DOHH2 (cell line): ENCODE measurements at regions not wholly inside any gene's neighbourhood (a gene's known extent, or its start where the extent isn't known, plus 50 kb on each side); places are given as distances from the start of the nearest gene placed in this dataset.
"Not testable (repeated sequence)": the region's sequence is repeated elsewhere in the genome, so short reads cannot be mapped to it uniquely, and the experiment has no call there.

Experiments used
- H3F3A ChIP-seq: fragments of 200-600 bp; sonication (generic), shearing (Covaris generic); 2 replicates; pipeline ENCODE4 v1.6.0; 2016; ENCODE audit warnings: antibody characterized with exemption, mild to moderate bottlenecking; ENCODE audit not compliant: control insufficient read depth, insufficient read depth
- H3K27ac ChIP-seq: fragments of 200-600 bp; sonication (generic); 2 replicates; pipeline ENCODE4 v1.5.1; 2014; ENCODE audit warnings: low read depth, mild to moderate bottlenecking, low read length, moderate library complexity
- H3K27me3 ChIP-seq: fragments of 200-600 bp; sonication (generic); 2 replicates; pipeline ENCODE4 v1.6.1; 2014; ENCODE audit warnings: mild to moderate bottlenecking, low read length, mixed read lengths; ENCODE audit not compliant: control insufficient read depth
- H3K36me3 ChIP-seq: fragments of 200-600 bp; sonication (generic); 2 replicates; pipeline ENCODE4 v1.6.1; 2014; ENCODE audit warnings: mild to moderate bottlenecking, low read length, moderate library complexity, mixed read lengths; ENCODE audit not compliant: control insufficient read depth
- H3K4me1 ChIP-seq: fragments of 200-600 bp; sonication (generic); 2 replicates; pipeline ENCODE4 v1.6.1; 2014; ENCODE audit warnings: mild to moderate bottlenecking, low read length, mixed read lengths; ENCODE audit not compliant: control insufficient read depth
- H3K4me2 ChIP-seq: fragments of 200-600 bp; sonication (generic); 2 replicates; pipeline ENCODE4 v1.6.0; 2014; ENCODE audit warnings: mild to moderate bottlenecking, low read length, moderate library complexity
- H3K4me3 ChIP-seq: fragments of 200-600 bp; sonication (generic); 2 replicates; pipeline ENCODE4 v1.5.1; 2014; ENCODE audit warnings: mild to moderate bottlenecking, low read length, mixed read lengths
- H3K79me2 ChIP-seq: fragments of 200-600 bp; sonication (generic); 2 replicates; pipeline ENCODE4 v1.6.1; 2014; ENCODE audit warnings: mild to moderate bottlenecking, low read length, mixed read lengths; ENCODE audit not compliant: control insufficient read depth
- H3K9me2 ChIP-seq: fragments of 200-600 bp; sonication (generic); replicated peaks from 2 replicates; pipeline ENCODE4 v1.6.1; 2014; ENCODE audit warnings: mild to moderate bottlenecking, low read length, mixed read lengths; ENCODE audit not compliant: control insufficient read depth
- H3K9me3 ChIP-seq: fragments of 200-600 bp; sonication (generic); 2 replicates; pipeline ENCODE4 v1.6.1; 2014; ENCODE audit warnings: antibody characterized with exemption, low read length, mixed read lengths; ENCODE audit not compliant: control insufficient read depth, insufficient read depth
- H4K20me1 ChIP-seq: fragments of 200-600 bp; sonication (generic); 2 replicates; pipeline ENCODE4 v1.6.0; 2014; ENCODE audit warnings: low read depth, mild to moderate bottlenecking, antibody characterized with exemption, low read length, moderate library complexity; ENCODE audit not compliant: control insufficient read depth, insufficient read depth
- CTCF ChIP-seq: fragments of 200-600 bp; sonication (generic); IDR thresholded peaks from one replicate; pipeline ENCODE4 v1.5.1; 2014; ENCODE audit warnings: antibody characterized with exemption, mild to moderate bottlenecking, low read depth, low read length; ENCODE audit not compliant: poor library complexity, severe bottlenecking
- EZH2phosphoT487 ChIP-seq: fragments of 200-600 bp; sonication (generic); IDR thresholded peaks from 2 replicates; pipeline ENCODE4 v1.6.1; 2017; ENCODE audit warnings: borderline replicate concordance, mild to moderate bottlenecking, antibody characterized with exemption, low read length, moderate library complexity, mixed read lengths

- H3K4me3 ChIP-seq, result no peak overlapping the region
These were observed 344.1 kb upstream of the PLGLB2 start for GRCh38 chr2:87403893-87404175.

GRCh38 chr2:87404411-87405255 lies 343.3 kb upstream of the PLGLB2 start:
- not testable (repeated sequence) for H3K27ac ChIP-seq, H3K79me2 ChIP-seq, H4K20me1 ChIP-seq, H3K36me3 ChIP-seq, H3K4me3 ChIP-seq, H3K4me2 ChIP-seq, H3K4me1 ChIP-seq, H3K9me2 ChIP-seq, H3F3A ChIP-seq, H3K27me3 ChIP-seq, H3K9me3 ChIP-seq

More at GRCh38 chr2:87403893-87404175, 344.1 kb upstream of the PLGLB2 start:
- Histone ChIP-seq H3K36me3 (no peaks in the 10 kb centered on the region), H4K20me1 (no peaks in the 10 kb centered on the region), H3K27ac (no peak overlapping the region), H3K79me2 (no peaks in the 10 kb centered on the region), H3K4me2 (no peak overlapping the region), H3K9me2 (no peaks in the 10 kb centered on the region), H3F3A (no peaks in the 10 kb centered on the region), H3K4me1 (no peaks in the 10 kb centered on the region), H3K27me3 (no peaks in the 10 kb centered on the region), H3K9me3 (no peaks in the 10 kb centered on the region)
- TF ChIP-seq CTCF (no peak), EZH2phosphoT487 (no peak)

GRCh38 chr2:87405531-87406216 lies 342.2 kb upstream of the PLGLB2 start:
- H3K4me1 ChIP-seq, H3K9me2 ChIP-seq, H3K4me2 ChIP-seq, H3K36me3 ChIP-seq, H4K20me1 ChIP-seq, H3K27ac ChIP-seq, H3K27me3 ChIP-seq, H3K79me2 ChIP-seq, H3K4me3 ChIP-seq, H3K9me3 ChIP-seq, H3F3A ChIP-seq: not testable (repeated sequence)

GRCh38 chr2:87406406-87407175 lies 341.3 kb upstream of the PLGLB2 start:
- H3K27me3 ChIP-seq, H3K4me3 ChIP-seq, H3K9me2 ChIP-seq, H3K27ac ChIP-seq, H3K9me3 ChIP-seq, H3K79me2 ChIP-seq, H3K4me2 ChIP-seq, H3K4me1 ChIP-seq, H3K36me3 ChIP-seq, H3F3A ChIP-seq, H4K20me1 ChIP-seq: not testable (repeated sequence)

GRCh38 chr2:87409601-87410000 lies 338.3 kb upstream of the PLGLB2 start:
- H3K4me1 ChIP-seq, H3K27ac ChIP-seq, H3K36me3 ChIP-seq, H3K9me2 ChIP-seq, H4K20me1 ChIP-seq, H3K79me2 ChIP-seq, H3K4me2 ChIP-seq, H3K9me3 ChIP-seq, H3K27me3 ChIP-seq, H3K4me3 ChIP-seq, H3F3A ChIP-seq: not testable (repeated sequence)

GRCh38 chr2:87410371-87410770 lies 337.5 kb upstream of the PLGLB2 start:
- not testable (repeated sequence) for H3F3A ChIP-seq, H3K27me3 ChIP-seq, H3K4me3 ChIP-seq, H3K4me1 ChIP-seq, H3K27ac ChIP-seq, H3K36me3 ChIP-seq, H3K4me2 ChIP-seq, H4K20me1 ChIP-seq, H3K9me3 ChIP-seq, H3K9me2 ChIP-seq, H3K79me2 ChIP-seq
